DND-41 (cell line): ENCODE measurements at regions not wholly inside any gene's neighbourhood (a gene's known extent, or its start where the extent isn't known, plus 50 kb on each side); places are given as distances from the start of the nearest gene placed in this dataset.

Experiments
- ATAC-seq: fragments of 200-7000 bp; cut with Tn5 transposase; 3 replicates; pipeline ENCODE4 v1.9.1; 2021; ENCODE audit warnings: low read depth; ENCODE audit not compliant: insufficient read depth
- DNase-seq: peaks from one replicate; pipeline ENCODE4 v3.0.0-alpha.2; 2020
- H2AFZ ChIP-seq: 2 replicates; pipeline ENCODE4 v1.6.0; 2012; ENCODE audit warnings: low read depth, low read length
- H3K27ac ChIP-seq: 2 replicates; pipeline ENCODE4 v1.5.1; 2012; ENCODE audit warnings: low read length, inconsistent platforms
- H3K27me3 ChIP-seq: fragments of 200-600 bp; sonication (generic); 2 replicates; pipeline ENCODE4 v1.6.0; 2012; ENCODE audit warnings: low read length, mild to moderate bottlenecking, inconsistent platforms; ENCODE audit not compliant: insufficient read depth, poor library complexity
- H3K36me3 ChIP-seq: 2 replicates; pipeline ENCODE4 v1.5.1; 2012; ENCODE audit warnings: low read length, inconsistent platforms; ENCODE audit not compliant: insufficient read depth
- H3K4me1 ChIP-seq: 2 replicates; pipeline ENCODE4 v1.5.1; 2012; ENCODE audit warnings: mild to moderate bottlenecking, low read length; ENCODE audit not compliant: insufficient read depth
- H3K4me2 ChIP-seq: 2 replicates; pipeline ENCODE4 v1.6.0; 2012; ENCODE audit warnings: mild to moderate bottlenecking, moderate library complexity, low read length, inconsistent platforms; ENCODE audit not compliant: insufficient read depth
- H3K4me3 ChIP-seq, 2 experiments: fragments of 200-600 bp in 1 of 2; shearing (Covaris generic) in 1 of 2; 2 replicates each; pipeline ENCODE4 v1.5.1; 2012 to 2016; ENCODE audit warnings: inconsistent platforms in 2 of 2, low read length in 2 of 2, mild to moderate bottlenecking in 2 of 2, low read depth in 1 of 2, moderate library complexity in 1 of 2
- H3K79me2 ChIP-seq: 2 replicates; pipeline ENCODE4 v1.6.0; 2012; ENCODE audit warnings: low read length, inconsistent platforms; ENCODE audit not compliant: insufficient read depth
- H3K9ac ChIP-seq: 2 replicates; pipeline ENCODE4 v1.6.0; 2012; ENCODE audit warnings: low read depth, mild to moderate bottlenecking, inconsistent platforms, low read length, moderate library complexity
- H3K9me3 ChIP-seq: 2 replicates; pipeline ENCODE4 v1.5.1; 2012; ENCODE audit warnings: low read length, moderate library complexity, mild to moderate bottlenecking, inconsistent platforms; ENCODE audit not compliant: insufficient read depth, severe bottlenecking
- H4K20me1 ChIP-seq: 2 replicates; pipeline ENCODE4 v1.6.0; 2012; ENCODE audit warnings: low read length; ENCODE audit not compliant: insufficient read depth
- CTCF ChIP-seq: IDR thresholded peaks from 2 replicates; pipeline ENCODE4 v1.5.1; 2012; ENCODE audit warnings: borderline replicate concordance, low read length, moderate library complexity, mild to moderate bottlenecking; ENCODE audit not compliant: poor library complexity, severe bottlenecking; ENCODE audit errors: extremely low read depth
- EZH2 ChIP-seq: IDR thresholded peaks from 3 replicates; pipeline ENCODE4 v1.6.1; 2012; ENCODE audit warnings: borderline replicate concordance, low read depth, mild to moderate bottlenecking, moderate library complexity, low read length, inconsistent platforms; ENCODE audit not compliant: severe bottlenecking

GRCh38 chr13:31418186-31418585 lies 218.4 kb downstream of the B3GLCT start:
- no peaks in the 10 kb centered on the region for H3K4me1 ChIP-seq
- ATAC-seq (no peak), DNase-seq (no peak)
- H3K4me2 ChIP-seq: no peak overlapping the region
- no peaks in the 10 kb centered on the region for H3K36me3 ChIP-seq
- no peaks in the 10 kb centered on the region for H3K9me3 ChIP-seq
- H3K79me2 ChIP-seq: no peaks in the 10 kb centered on the region
- H4K20me1 ChIP-seq: no peaks in the 10 kb centered on the region
- TF ChIP-seq CTCF: no peak
- TF ChIP-seq EZH2: no peak
- no peak overlapping the region for H3K9ac ChIP-seq
- no peak overlapping the region for H3K27ac ChIP-seq
- no peak overlapping the region for H3K4me3 ChIP-seq
- peaks cover 6% of the 10 kb centered on the region for H3K27me3 ChIP-seq
- H2AFZ ChIP-seq: no peak overlapping the region

- Histone ChIP-seq H3K9ac (no peak overlapping the region), H2AFZ (no peak overlapping the region), H3K36me3 (no peaks in the 10 kb centered on the region), H3K4me1 (no peaks in the 10 kb centered on the region), H3K4me2 (no peak overlapping the region), H3K79me2 (no peaks in the 10 kb centered on the region), H3K4me3 (no peak overlapping the region), H4K20me1 (no peaks in the 10 kb centered on the region), H3K27me3 (peaks cover 11% of the 10 kb centered on the region), H3K9me3 (no peaks in the 10 kb centered on the region), H3K27ac (no peak overlapping the region)
- ATAC-seq: no peak
- no peak for DNase-seq
- TF ChIP-seq CTCF (no peak), EZH2 (no peak)
These were observed 222.0 kb downstream of the B3GLCT start for GRCh38 chr13:31421756-31422155.

- no peak overlapping the region for H3K9ac ChIP-seq
- no peaks in the 10 kb centered on the region for H3K36me3 ChIP-seq
- no peaks in the 10 kb centered on the region for H4K20me1 ChIP-seq
- H2AFZ ChIP-seq: no peak overlapping the region
- H3K4me1 ChIP-seq: no peaks in the 10 kb centered on the region
- no peak overlapping the region for H3K27ac ChIP-seq
- peaks cover 12% of the 10 kb centered on the region for H3K27me3 ChIP-seq
- no peak overlapping the region for H3K4me3 ChIP-seq
- peak; percentile 94 for TF ChIP-seq CTCF
- no peak for TF ChIP-seq EZH2
- H3K4me2 ChIP-seq: no peak overlapping the region
- ATAC-seq (peak; percentile 98), DNase-seq (peak; percentile 72)
- no peaks in the 10 kb centered on the region for H3K9me3 ChIP-seq
- no peaks in the 10 kb centered on the region for H3K79me2 ChIP-seq
These were observed 224.5 kb downstream of the B3GLCT start for GRCh38 chr13:31424130-31424729.

- Histone ChIP-seq H3K9me3 (no peaks in the 10 kb centered on the region), H3K4me2 (no peak overlapping the region), H3K27ac (no peak overlapping the region), H3K27me3 (peaks cover 10% of the 10 kb centered on the region), H3K4me1 (no peaks in the 10 kb centered on the region), H3K36me3 (no peaks in the 10 kb centered on the region), H4K20me1 (no peaks in the 10 kb centered on the region), H3K79me2 (no peaks in the 10 kb centered on the region), H3K9ac (no peak overlapping the region), H3K4me3 (no peak overlapping the region), H2AFZ (no peak overlapping the region)
- TF ChIP-seq EZH2: no peak
- no peak for TF ChIP-seq CTCF
- DNase-seq: no peak
- ATAC-seq: no peak
These were observed 226.6 kb downstream of the B3GLCT start for GRCh38 chr13:31426395-31426794.
